Heart left ventricle (tissue), 16 donors: ENCODE measurements at regions not wholly inside any gene's neighbourhood (a gene's known extent, or its start where the extent isn't known, plus 50 kb on each side); places are given as distances from the start of the nearest gene placed in this dataset.
A peak's percentile ranks its signal among the peaks of the same experiment; 100 is the strongest.

ENCODE experiments used
- ATAC-seq, 4 donors: fragments of 200-7000 bp; cut with Tn5 transposase; one replicate each; pipeline ENCODE4 v1.9.1; 2020 to 2022; ENCODE audit warnings: moderate library complexity in 4 of 4, mild to moderate bottlenecking in 3 of 4, moderate number of reproducible peaks in 1 of 4
- DNase-seq, 5 donors: peaks; one replicate each; pipeline ENCODE4 v3.0.0-alpha.2; 2020
- H3K27ac ChIP-seq, 12 donors: fragments of 200-600 bp; sonication (generic) in 4 of 12; one replicate each; pipeline versions ENCODE4 v1.5.0 to v1.8.0; 2016 to 2022; ENCODE audit warnings: mild to moderate bottlenecking in 2 of 12
- H3K27me3 ChIP-seq, 9 donors: fragments of 200-600 bp; sonication (generic) in 2 of 9; one replicate each; pipeline versions ENCODE4 v1.5.1 to v1.8.0; 2016 to 2022; ENCODE audit warnings: mild to moderate bottlenecking in 3 of 9
- H3K36me3 ChIP-seq, 9 donors: fragments of 200-600 bp; sonication (generic) in 2 of 9; one replicate each; pipeline versions ENCODE4 v1.5.0 to v1.8.0; 2018 to 2022; ENCODE audit warnings: mild to moderate bottlenecking in 2 of 9
- H3K4me1 ChIP-seq, 12 donors: fragments of 200-600 bp; sonication (generic) in 4 of 12; one replicate each; pipeline versions ENCODE4 v1.5.0 to v1.8.0; 2016 to 2022; ENCODE audit warnings: mild to moderate bottlenecking in 3 of 12
- H3K4me3 ChIP-seq, 12 donors: fragments of 200-600 bp; sonication (generic) in 4 of 12; one replicate each; pipeline versions ENCODE4 v1.5.0 to v1.8.0; 2017 to 2022; ENCODE audit warnings: mild to moderate bottlenecking in 9 of 12, moderate library complexity in 4 of 12
- H3K9me3 ChIP-seq, 12 donors: fragments of 200-600 bp; sonication (generic) in 4 of 12; one replicate each; pipeline versions ENCODE4 v1.5.0 to v1.8.0; 2016 to 2022; ENCODE audit warnings: mild to moderate bottlenecking in 1 of 12
- CTCF ChIP-seq, 12 donors: fragments of 200-600 bp; sonication (generic) in 4 of 12; IDR thresholded peaks; one replicate each; pipeline versions ENCODE4 v1.5.0 to v1.8.0; 2018 to 2022; ENCODE audit warnings: antibody characterized with exemption in 12 of 12, mild to moderate bottlenecking in 5 of 12
- POLR2A ChIP-seq, 2 donors: fragments of 450-650 bp; IDR thresholded peaks; one replicate each; pipeline ENCODE4 v1.6.1; 2017; ENCODE audit warnings: antibody characterized with exemption in 2 of 2, mild to moderate bottlenecking in 2 of 2, moderate library complexity in 2 of 2
- WGBS, 4 donors: extraction: QIAGEN DNeasy Blood & Tissue Kit in 2 of 4; methylation state at CpG; one replicate each; pipeline versions ENCODE4 v1.1.5 to v1.1.7; 2013 to 2018; 5-methylcytosine and 5-hydroxymethylcytosine counted together
- intact Hi-C, 10 donors: fragments of 100-400 bp; cut with DNase I; formaldehyde crosslinking; loops; one replicate each; pipeline versions ENCODE4 v1.11.1 to v1.14.2; 2022
- donor health status: ischemic (EF 13 %, LVEDD 7.1; RV severe dilation, severe dysfunction).
- donor health status: healthy with polysubstance abuse.
- donor health status: DM: no; HTN: yes; CAD: no.
- donor health status: DM: no; HTN: no; CAD: no.
- donor health status: ischemic (EF 25% LVEDD 6.9; RV normal size, moderate dysfunction).
- donor health status: ischemic (EF 25% LVEDD 5.7; RV mildly dilated, moderate dysfunction).
- donor health status: healthy.
- donor health status: DM: yes; HTN: yes; CAD: no.
- donor health status: ischemic (EF 35%, LVEDD 5.7; RV mildly dilated, moderate dysfunction).
- donor health status: nonischemic (EF 11% LVEDD 7.7; RV severe dilation, severe dysfunction).
- donor health status: DM: yes; HTN: yes; CAD: no.
- donor health status: PGD.
- donor health status: ischemic (EF 29% LVEDD 5.4; RV normal size, mild dysfunction).
- donor health status: nonischemic (EF 23%, LVEDD 6.1; RV moderate dilation, normal function).

GRCh38 chr2:4972472-4972871 is 719.7 kb upstream of the SOX11 start:
- WGBS, 4 donors: 83 to 88% (median 86%) methylated on average over 5 of the region's 5 CpGs
- intact Hi-C loops: no loop called here
- Histone ChIP-seq H3K27ac (no peak overlapping the region), H3K27me3 (no peaks in the 10 kb centered on the region), H3K4me1 (no peaks in the 10 kb centered on the region), H3K9me3 (no peaks in the 10 kb centered on the region), H3K36me3 (no peaks in the 10 kb centered on the region), H3K4me3 (no peak overlapping the region)
- DNase-seq: no peak
- no peak for ATAC-seq
- no peak for TF ChIP-seq POLR2A (IDR thresholded peaks at IDR 0.05)

GRCh38 chr2:4973354-4973753 is 718.8 kb upstream of the SOX11 start:
- no peaks in the 10 kb centered on the region for H3K36me3 ChIP-seq
- no peaks in the 10 kb centered on the region for H3K4me1 ChIP-seq
- no peak for DNase-seq
- H3K27me3 ChIP-seq: no peaks in the 10 kb centered on the region
- no peak overlapping the region for H3K27ac ChIP-seq
- TF ChIP-seq CTCF (IDR thresholded peaks at IDR 0.05): no peak
- no peak for TF ChIP-seq POLR2A (IDR thresholded peaks at IDR 0.05)
- no peaks in the 10 kb centered on the region for H3K9me3 ChIP-seq
- ATAC-seq: no peak
- no peak overlapping the region for H3K4me3 ChIP-seq
- intact Hi-C loops: no loop called here

GRCh38 chr2:4973973-4974372 is 718.2 kb upstream of the SOX11 start:
- 69 to 95% (median 75%) methylated on average over 2 of the region's 2 CpGs for WGBS, 4 donors
- DNase-seq: no peak
- ATAC-seq: peak in 1 of 4 donors; percentile 68

GRCh38 chr2:4976407-4976806 is 715.8 kb upstream of the SOX11 start:
- H3K36me3 ChIP-seq: no peaks in the 10 kb centered on the region
- no peak overlapping the region for H3K27ac ChIP-seq
- 79 to 88% (median 88%) methylated on average over 7 of the region's 7 CpGs for WGBS, 4 donors
- H3K4me1 ChIP-seq: no peaks in the 10 kb centered on the region
- TF ChIP-seq POLR2A (IDR thresholded peaks at IDR 0.05) (no peak), CTCF (IDR thresholded peaks at IDR 0.05) (no peak)
- no peaks in the 10 kb centered on the region for H3K27me3 ChIP-seq
- H3K9me3 ChIP-seq: no peaks in the 10 kb centered on the region
- no peak for DNase-seq
- no peak for ATAC-seq
- intact Hi-C loops: no loop called here
- H3K4me3 ChIP-seq: no peak overlapping the region

More at GRCh38 chr2:4973973-4974372, 718.2 kb upstream of the SOX11 start:
- H3K27me3 ChIP-seq: no peaks in the 10 kb centered on the region
- TF ChIP-seq CTCF (IDR thresholded peaks at IDR 0.05) (no peak), POLR2A (IDR thresholded peaks at IDR 0.05) (no peak)
- no peaks in the 10 kb centered on the region for H3K4me1 ChIP-seq
- no peak overlapping the region for H3K4me3 ChIP-seq
- no peak overlapping the region for H3K27ac ChIP-seq
- no peaks in the 10 kb centered on the region for H3K36me3 ChIP-seq
- intact Hi-C loops: no loop called here
- no peaks in the 10 kb centered on the region for H3K9me3 ChIP-seq

DNA sequence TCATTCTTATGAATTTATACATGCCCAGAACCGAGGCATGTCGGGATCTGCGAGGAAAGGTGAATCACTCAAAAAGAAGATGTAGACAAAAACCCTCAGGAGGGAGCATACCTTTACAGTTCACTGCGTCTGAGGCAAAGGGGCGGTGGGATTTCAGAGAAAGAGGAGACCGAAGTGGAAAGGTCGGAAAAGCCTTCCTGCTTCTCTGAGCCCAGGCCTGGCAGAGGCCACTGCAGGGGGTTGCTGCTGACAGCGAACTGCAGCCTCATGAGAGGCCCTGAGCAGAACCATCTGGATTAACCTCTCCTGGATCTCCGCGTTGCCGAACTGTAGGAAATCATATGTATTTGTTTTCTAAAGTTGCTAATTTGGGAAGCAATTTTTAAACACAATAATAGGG is 713.1 kb upstream of the SOX11 start:
- DNase-seq: no peak
- H3K4me3 ChIP-seq: no peak overlapping the region
- intact Hi-C loops: no loop called here
- H3K27ac ChIP-seq: no peak overlapping the region
- H3K27me3 ChIP-seq: no peaks in the 10 kb centered on the region
- 55 to 71% (median 66%) methylated on average over 11 of the region's 11 CpGs for WGBS, 4 donors
- H3K36me3 ChIP-seq: no peaks in the 10 kb centered on the region
- TF ChIP-seq POLR2A (IDR thresholded peaks at IDR 0.05) (no peak), CTCF (IDR thresholded peaks at IDR 0.05) (no peak)
- no peak for ATAC-seq
- H3K4me1 ChIP-seq: no peaks in the 10 kb centered on the region
- H3K9me3 ChIP-seq: no peaks in the 10 kb centered on the region
